22Rv1 (cell line): ENCODE measurements at regions not wholly inside any gene's neighbourhood (a gene's known extent, or its start where the extent isn't known, plus 50 kb on each side); places are given as distances from the start of the nearest gene placed in this dataset.

ENCODE experiments used
- ZFX ChIP-seq: fragments of 450-650 bp; IDR thresholded peaks from 2 replicates; pipeline ENCODE4 v1.6.1; 2017; ENCODE audit warnings: antibody characterized with exemption, borderline replicate concordance
- TF ChIP-seq, protein P1 (sequence below): fragments of 450-650 bp; IDR thresholded peaks from 2 replicates; pipeline ENCODE4 v1.5.1; 2017; ENCODE audit warnings: mild to moderate bottlenecking

DNA sequence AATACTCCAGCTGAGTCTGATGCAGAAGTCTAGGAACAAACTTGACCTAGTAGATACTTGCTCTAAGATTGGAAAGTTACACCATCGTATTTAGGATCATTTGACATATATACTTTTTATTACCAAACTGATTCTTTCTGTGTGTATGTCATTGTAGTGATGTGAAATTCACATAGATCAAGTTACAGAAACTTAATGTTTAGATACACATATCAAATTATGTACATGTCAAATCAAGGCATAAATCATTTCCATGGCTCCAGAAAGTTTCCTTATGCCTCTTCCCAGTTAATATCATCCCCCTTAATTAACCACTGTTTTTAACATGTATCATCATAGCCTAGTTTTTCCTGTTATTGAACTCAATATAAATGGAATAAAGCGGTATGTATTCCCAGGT is 292.0 kb upstream of the CDH11 start:
- TF ChIP-seq, protein P1, sequence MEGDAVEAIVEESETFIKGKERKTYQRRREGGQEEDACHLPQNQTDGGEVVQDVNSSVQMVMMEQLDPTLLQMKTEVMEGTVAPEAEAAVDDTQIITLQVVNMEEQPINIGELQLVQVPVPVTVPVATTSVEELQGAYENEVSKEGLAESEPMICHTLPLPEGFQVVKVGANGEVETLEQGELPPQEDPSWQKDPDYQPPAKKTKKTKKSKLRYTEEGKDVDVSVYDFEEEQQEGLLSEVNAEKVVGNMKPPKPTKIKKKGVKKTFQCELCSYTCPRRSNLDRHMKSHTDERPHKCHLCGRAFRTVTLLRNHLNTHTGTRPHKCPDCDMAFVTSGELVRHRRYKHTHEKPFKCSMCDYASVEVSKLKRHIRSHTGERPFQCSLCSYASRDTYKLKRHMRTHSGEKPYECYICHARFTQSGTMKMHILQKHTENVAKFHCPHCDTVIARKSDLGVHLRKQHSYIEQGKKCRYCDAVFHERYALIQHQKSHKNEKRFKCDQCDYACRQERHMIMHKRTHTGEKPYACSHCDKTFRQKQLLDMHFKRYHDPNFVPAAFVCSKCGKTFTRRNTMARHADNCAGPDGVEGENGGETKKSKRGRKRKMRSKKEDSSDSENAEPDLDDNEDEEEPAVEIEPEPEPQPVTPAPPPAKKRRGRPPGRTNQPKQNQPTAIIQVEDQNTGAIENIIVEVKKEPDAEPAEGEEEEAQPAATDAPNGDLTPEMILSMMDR = no peak
- TF ChIP-seq ZFX = no peak
